GM12878 (cell line): ENCODE measurements at regions not wholly inside any gene's neighbourhood (a gene's known extent, or its start where the extent isn't known, plus 50 kb on each side); places are given as distances from the start of the nearest gene placed in this dataset.

Experiments used
- ATAC-seq: fragments of 200-7000 bp; cut with Tn5 transposase; 3 replicates; pipeline ENCODE4 v1.9.1; 2020; ENCODE audit warnings: mild to moderate bottlenecking, moderate library complexity
- BruUV-seq: library from RNA; stranded (reverse); fragments of 400-500 nt; replicated peaks from 2 replicates; lab custom pipeline; 2021; lab: Mats Ljungman, UMichigan
- CTCF ChIA-PET: fragments of 300-600 bp; sonication (Branson Sonifier 250); formaldehyde crosslinking; extraction: SDS; loops from one replicate; lab custom pipeline; 2021; ENCODE audit warnings: inconsistent platforms; lab: Yijun Ruan, JAX
- POLR2A ChIA-PET: fragments of 350-600 bp; formaldehyde crosslinking; extraction: SDS; loops from one replicate; lab custom pipeline; 2021; ENCODE audit warnings: inconsistent platforms; lab: Charles Lee
- RAD21 ChIA-PET: fragments of 300-600 bp; sonication (Branson Sonifier 250); formaldehyde crosslinking; loops from one replicate; lab custom pipeline; 2023; ENCODE audit warnings: antibody characterized with exemption; ENCODE audit not compliant: unreplicated experiment; lab: Charles Lee
- SMC1A ChIA-PET: fragments of 300-600 bp; sonication (Branson Sonifier 250); formaldehyde crosslinking; loops from one replicate; lab custom pipeline; 2023; ENCODE audit not compliant: unreplicated experiment, uncharacterized antibody; lab: Charles Lee
- DNase-seq: peaks from one replicate; pipeline ENCODE4 v3.0.0-alpha.2; 2011; ENCODE audit warnings: low read depth, low spot score
- FAIRE-seq: peaks from 3 replicates; lab custom pipeline; 2011; peaks lifted over from hg19 to GRCh38; lab: Jason Lieb, UNC
- H2AFZ ChIP-seq: 2 replicates; pipeline ENCODE4 v1.6.0; 2011; ENCODE audit warnings: low read depth, low read length, control low read depth; ENCODE audit not compliant: control insufficient read depth
- H3K27ac ChIP-seq: 2 replicates; pipeline ENCODE4 v1.5.1; 2011; ENCODE audit warnings: control low read depth; ENCODE audit not compliant: control insufficient read depth, insufficient read depth
- H3K27me3 ChIP-seq, 2 experiments: replicated peaks in 1 of 2; 2 replicates each; pipeline versions ENCODE4 v1.6.0 to v1.6.1; 2011; ENCODE audit warnings: low read length in 1 of 2; ENCODE audit not compliant: control insufficient read depth in 2 of 2, insufficient read depth in 2 of 2
- H3K36me3 ChIP-seq, 2 experiments: 2 replicates each; pipeline ENCODE4 v1.5.1; 2011; ENCODE audit warnings: low read length in 1 of 2; ENCODE audit not compliant: control insufficient read depth in 2 of 2, insufficient read depth in 2 of 2
- H3K4me1 ChIP-seq: 2 replicates; pipeline ENCODE4 v1.6.1; 2011; ENCODE audit warnings: mild to moderate bottlenecking, low read length, moderate library complexity, mixed read lengths; ENCODE audit not compliant: control insufficient read depth, insufficient read depth
- H3K4me2 ChIP-seq: 2 replicates; pipeline ENCODE4 v1.6.0; 2011; ENCODE audit warnings: control low read depth; ENCODE audit not compliant: control insufficient read depth, insufficient read depth
- H3K4me3 ChIP-seq: fragments of 200-600 bp; sonication (generic); 2 replicates; pipeline ENCODE4 v1.5.1; 2016
- H3K79me2 ChIP-seq: 2 replicates; pipeline ENCODE4 v1.6.0; 2011; ENCODE audit warnings: low read length; ENCODE audit not compliant: control insufficient read depth, insufficient read depth
- H3K9ac ChIP-seq: 2 replicates; pipeline ENCODE4 v1.8.0; 2011; ENCODE audit warnings: low read length, control low read depth, mixed read lengths; ENCODE audit not compliant: control insufficient read depth, insufficient read depth
- H3K9me3 ChIP-seq: replicated peaks from 3 replicates; pipeline ENCODE4 v1.5.1; 2011; ENCODE audit warnings: mild to moderate bottlenecking, low read length; ENCODE audit not compliant: control insufficient read depth, insufficient read depth
- H4K20me1 ChIP-seq: 2 replicates; pipeline ENCODE4 v1.6.0; 2011; ENCODE audit not compliant: control insufficient read depth, insufficient read depth
- ATF3 ChIP-seq: IDR thresholded peaks from 2 replicates; pipeline ENCODE4 v1.6.1; 2011; ENCODE audit warnings: low read depth, mild to moderate bottlenecking, low read length, moderate library complexity, borderline replicate concordance; ENCODE audit errors: extremely low read depth
- ATF7 ChIP-seq: fragments of 450-650 bp; IDR thresholded peaks from 2 replicates; pipeline ENCODE4 v1.6.1; 2016; ENCODE audit warnings: low read depth, mild to moderate bottlenecking
- BCL3 ChIP-seq: IDR thresholded peaks from 2 replicates; pipeline ENCODE4 v1.6.1; 2011; ENCODE audit warnings: borderline replicate concordance, low read depth, mild to moderate bottlenecking, moderate library complexity, low read length; ENCODE audit not compliant: insufficient read depth, poor library complexity, severe bottlenecking
- BRCA1 ChIP-seq: IDR thresholded peaks from 2 replicates; pipeline ENCODE4 v1.6.1; 2011; ENCODE audit warnings: low read depth, low read length, improper control_type of control experiment
- E4F1 ChIP-seq: fragments of 450-650 bp; IDR thresholded peaks from 2 replicates; pipeline ENCODE4 v1.6.1; 2018; ENCODE audit warnings: borderline replicate concordance, mild to moderate bottlenecking; ENCODE audit not compliant: partially characterized antibody
- ETV6 ChIP-seq, 2 experiments: fragments of 450-650 bp in 1 of 2; IDR thresholded peaks in 1 of 2; conservative IDR thresholded peaks in 1 of 2; 2 replicates each; pipeline ENCODE4 v1.6.1; 2014; ENCODE audit warnings: antibody characterized with exemption in 1 of 2, borderline replicate concordance in 1 of 2, low read depth in 1 of 2, mild to moderate bottlenecking in 1 of 2, moderate library complexity in 1 of 2
- KAT2A ChIP-seq: conservative IDR thresholded peaks from 2 replicates; pipeline ENCODE4 v1.6.1; 2011; ENCODE audit warnings: low read depth, low read length; ENCODE audit not compliant: control insufficient read depth
- KDM1A ChIP-seq: fragments of 200-600 bp; sonication (generic); IDR thresholded peaks from 2 replicates; pipeline ENCODE4 v1.6.1; 2016; ENCODE audit warnings: borderline replicate concordance
- KLF5 ChIP-seq: fragments of 450-650 bp; IDR thresholded peaks from 2 replicates; pipeline ENCODE4 v1.6.1; 2014; ENCODE audit warnings: mild to moderate bottlenecking; ENCODE audit not compliant: partially characterized antibody
- TARDBP ChIP-seq: IDR thresholded peaks from 2 replicates; pipeline ENCODE4 v1.6.1; 2016; ENCODE audit warnings: borderline replicate concordance
- TBL1XR1 ChIP-seq: IDR thresholded peaks from 2 replicates; pipeline ENCODE4 v1.6.1; 2012; ENCODE audit warnings: low read depth, low read length, improper control_type of control experiment
- WRNIP1 ChIP-seq: IDR thresholded peaks from 2 replicates; pipeline ENCODE4 v1.6.1; 2011; ENCODE audit warnings: low read depth, low read length, improper control_type of control experiment, borderline replicate concordance
- ZNF207 ChIP-seq: fragments of 450-650 bp; IDR thresholded peaks from 2 replicates; pipeline ENCODE4 v1.6.1; 2014; ENCODE audit warnings: antibody characterized with exemption, mild to moderate bottlenecking, borderline replicate concordance
- ZNF384 ChIP-seq: IDR thresholded peaks from 2 replicates; pipeline ENCODE4 v1.6.1; 2012; ENCODE audit warnings: low read depth, mild to moderate bottlenecking, low read length, improper control_type of control experiment, borderline replicate concordance
- ZSCAN29 ChIP-seq: fragments of 450-650 bp; IDR thresholded peaks from 2 replicates; pipeline ENCODE4 v1.6.1; 2017; ENCODE audit warnings: mild to moderate bottlenecking, moderate library complexity
- WGBS: methylation state at CpG from one replicate; pipeline ENCODE4 v1.1.6; 2016; ENCODE audit warnings: low lambda C conversion rate; ENCODE audit not compliant: insufficient replicate concordance, insufficient coverage; ENCODE audit errors: missing lambda C conversion rate; 5-methylcytosine and 5-hydroxymethylcytosine counted together
- in situ Hi-C: fragments of 300-500 bp; cut with MboI; formaldehyde crosslinking; loops from 9 replicates; pipeline ENCODE4 v1.14.3; 2018; ENCODE audit warnings: mixed read lengths
- intact Hi-C: fragments of 100-400 bp; cut with micrococcal nuclease; formaldehyde crosslinking; loops from one replicate; pipeline ENCODE4 v1.14.2; 2022; ENCODE audit not compliant: unreplicated experiment

- Histone ChIP-seq H3K9me3 (no peaks in the 10 kb centered on the region), H3K4me3 (no peak overlapping the region), H3K4me2 (no peak overlapping the region), H4K20me1 (no peaks in the 10 kb centered on the region), H3K79me2 (no peaks in the 10 kb centered on the region), H3K27me3 (no peaks in the 10 kb centered on the region), H3K36me3 (no peaks in the 10 kb centered on the region), H3K4me1 (no peaks in the 10 kb centered on the region), H2AFZ (no peak overlapping the region), H3K9ac (no peak overlapping the region), H3K27ac (no peak overlapping the region)
- ATAC-seq (no peak), FAIRE-seq (no peak), DNase-seq (no peak)
- ChIA-PET POLR2A (no interaction called here), CTCF (no interaction called here), RAD21 (no interaction called here), SMC1A (no interaction called here)
- no peak for TF ChIP-seq TARDBP
- TF ChIP-seq BRCA1: no peak
- TF ChIP-seq WRNIP1: no peak
- TF ChIP-seq ATF3: no peak
- no TSS peak for BruUV-seq
- WGBS: 3% methylated on average over 2 of the region's 2 CpGs
- in situ Hi-C loops (no loop called here), intact Hi-C loops (no loop called here)
Measured at GRCh38 chr13:34246511-34246910, 428.6 kb downstream of the RFC3 start.

GRCh38 chr13:34247596-34247995, 429.6 kb downstream of the RFC3 start:
- Histone ChIP-seq H3K79me2 (no peaks in the 10 kb centered on the region), H3K27ac (no peak overlapping the region), H3K4me3 (no peak overlapping the region), H3K9ac (no peak overlapping the region), H2AFZ (no peak overlapping the region), H3K4me2 (no peak overlapping the region), H3K27me3 (no peaks in the 10 kb centered on the region), H3K9me3 (no peaks in the 10 kb centered on the region), H3K36me3 (no peaks in the 10 kb centered on the region), H4K20me1 (no peaks in the 10 kb centered on the region), H3K4me1 (no peaks in the 10 kb centered on the region)
- WGBS: 87% methylated on average over 1 of the region's 1 CpG
- CTCF ChIA-PET: no interaction called here
- in situ Hi-C loops: no loop called here
- POLR2A ChIA-PET: no interaction called here
- SMC1A ChIA-PET: no interaction called here
- RAD21 ChIA-PET: no interaction called here
- intact Hi-C loops: no loop called here
- DNase-seq (no peak), FAIRE-seq (no peak), ATAC-seq (no peak)
- BruUV-seq: no TSS peak
- TF ChIP-seq E4F1 (no peak), ATF7 (no peak), ZNF207 (no peak), KLF5 (no peak), BCL3 (no peak), ETV6 (conservative IDR thresholded peaks at IDR 0.05 in 1 of 2, IDR thresholded peaks at IDR 0.05 in 1 of 2; ENCODE audit: borderline replicate concordance in 1 of 2, low read depth in 1 of 2) (no peak), TBL1XR1 (no peak), KAT2A (no peak), ZNF384 (no peak), ZSCAN29 (no peak), KDM1A (no peak)
